ENCODE measurements at regions not wholly inside any gene's neighbourhood (a gene's known extent, or its start where the extent isn't known, plus 50 kb on each side); places are given as distances from the start of the nearest gene placed in this dataset.

GRCh38 chr4:175559526-175559925, 252.5 kb downstream of the GPM6A start (continued):
- TF ChIP-seq SAFB2 (IDR thresholded peaks at IDR 0.05; ENCODE audit: borderline replicate concordance, low read depth, low read length, severe bottlenecking) (no peak), GMEB1 (CRISPR knock-in tag; IDR thresholded peaks at IDR 0.05) (no peak)

DNA sequence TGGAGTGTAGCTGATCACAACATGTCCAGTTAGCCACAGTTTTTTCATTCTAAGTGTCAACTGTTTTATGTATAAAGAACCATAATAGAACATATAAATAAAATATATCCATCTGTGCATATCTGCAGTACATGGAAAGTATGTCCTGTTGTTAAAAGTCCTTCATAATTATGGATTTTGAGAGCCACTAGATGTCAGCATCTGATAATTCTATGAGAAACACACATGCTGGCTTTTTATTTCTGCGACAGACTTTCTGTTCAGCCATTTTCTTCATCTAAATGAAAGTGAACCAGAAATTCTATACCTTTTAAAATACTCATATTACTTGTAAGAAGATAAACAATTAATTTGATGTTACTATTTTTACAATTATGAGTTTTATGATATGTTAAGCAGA, 251.5 kb downstream of the GPM6A start:
- H3K27ac ChIP-seq (ENCODE audit: extremely low read depth, low read depth, low read length): no peak overlapping the region
- ATAC-seq (no peak), DNase-seq (ENCODE audit: extremely low read depth in 1 of 4, low spot score in 3 of 4) (no peak), FAIRE-seq (no peak)
- WGBS (ENCODE audit: insufficient coverage, low coverage, missing lambda C conversion rate): 0% methylated on average over 1 of the region's 1 CpG
- H3K4me3 ChIP-seq: no peak overlapping the region
- no peaks in the 10 kb centered on the region for H3K9me3 ChIP-seq (replicated peaks; ENCODE audit: control insufficient read depth, insufficient read depth, low read depth, low read length)
- no peaks in the 10 kb centered on the region for H3K36me3 ChIP-seq (ENCODE audit: control insufficient read depth, insufficient read depth, low read length)
- no peaks in the 10 kb centered on the region for H4K20me1 ChIP-seq (replicated peaks; ENCODE audit: control insufficient read depth, insufficient read depth, low read length)
- in situ Hi-C loops (cut with MboI): no loop called here
- H3K9ac ChIP-seq (ENCODE audit: insufficient read depth in 1 of 2, low read depth in 2 of 2, low read length in 2 of 2): no peak overlapping the region
- CTCF ChIA-PET (ENCODE audit: low intra/inter-chr PET ratio): no interaction called here
- TF ChIP-seq XRCC5 (IDR thresholded peaks at IDR 0.05; ENCODE audit: low read depth, low read length) (no peak), TGIF2 (CRISPR knock-in tag; IDR thresholded peaks at IDR 0.05) (no peak), TAF9B (IDR thresholded peaks at IDR 0.05; ENCODE audit: partially characterized antibody) (no peak), SMAD3 (CRISPR knock-in tag; conservative IDR thresholded peaks at IDR 0.05) (no peak), CTBP1 (IDR thresholded peaks at IDR 0.05; ENCODE audit: borderline replicate concordance) (no peak), JUND (IDR thresholded peaks at IDR 0.05; ENCODE audit: borderline replicate concordance, low read depth, low read length) (no peak), JUND (tag; IDR thresholded peaks at IDR 0.05; ENCODE audit: borderline replicate concordance, low read depth, low read length) (no peak), ZNF512 (tag; IDR thresholded peaks at IDR 0.05) (no peak), XRCC4 (IDR thresholded peaks at IDR 0.05; ENCODE audit: extremely low read depth, insufficient read depth, insufficient read length) (no peak), CBFB (CRISPR knock-in tag; IDR thresholded peaks at IDR 0.05) (no peak), GTF2E2 (tag; IDR thresholded peaks at IDR 0.05) (no peak), FIP1L1 (IDR thresholded peaks at IDR 0.05; ENCODE audit: low read depth, low read length, poor library complexity, severe bottlenecking) (no peak), RHOXF2B (CRISPR knock-in tag; conservative IDR thresholded peaks at IDR 0.05) (no peak), ZKSCAN3 (CRISPR knock-in tag; IDR thresholded peaks at IDR 0.05) (no peak)
- TF ChIP-seq, protein P1, sequence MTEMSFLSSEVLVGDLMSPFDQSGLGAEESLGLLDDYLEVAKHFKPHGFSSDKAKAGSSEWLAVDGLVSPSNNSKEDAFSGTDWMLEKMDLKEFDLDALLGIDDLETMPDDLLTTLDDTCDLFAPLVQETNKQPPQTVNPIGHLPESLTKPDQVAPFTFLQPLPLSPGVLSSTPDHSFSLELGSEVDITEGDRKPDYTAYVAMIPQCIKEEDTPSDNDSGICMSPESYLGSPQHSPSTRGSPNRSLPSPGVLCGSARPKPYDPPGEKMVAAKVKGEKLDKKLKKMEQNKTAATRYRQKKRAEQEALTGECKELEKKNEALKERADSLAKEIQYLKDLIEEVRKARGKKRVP (CRISPR knock-in tag; IDR thresholded peaks at IDR 0.05): no peak
- H3K27me3 ChIP-seq (ENCODE audit: control insufficient read depth in 2 of 2, insufficient read depth in 2 of 2, low read length in 2 of 2): no peaks in the 10 kb centered on the region
- H3K4me1 ChIP-seq (replicated peaks in 1 of 2; ENCODE audit: control insufficient read depth in 2 of 2, insufficient read depth in 2 of 2, low read length in 2 of 2): no peaks in the 10 kb centered on the region
- BruUV-seq (replicated peaks): no TSS peak
- H3K9me1 ChIP-seq (ENCODE audit: control insufficient read depth, insufficient read depth, low read length): no peaks in the 10 kb centered on the region
- POLR2A ChIA-PET: no interaction called here
- no peak overlapping the region for H2AFZ ChIP-seq (ENCODE audit: low read depth, low read length)
- H3K4me2 ChIP-seq (ENCODE audit: insufficient read depth, low read length): no peak overlapping the region
- H3K79me2 ChIP-seq (ENCODE audit: control insufficient read depth, insufficient read depth, low read length): no peaks in the 10 kb centered on the region
- intact Hi-C loops (cut with micrococcal nuclease): no loop called here

Data from K562 (cell line).